ENCODE measurements at regions not wholly inside any gene's neighbourhood (a gene's known extent, or its start where the extent isn't known, plus 50 kb on each side); places are given as distances from the start of the nearest gene placed in this dataset.
A peak's percentile ranks its signal among the peaks of the same experiment; 100 is the strongest.

- DNase-seq, result no peak
These were observed 69.7 kb downstream of the PSMB1 start for GRCh38 chr6:170483413-170483812.

GRCh38 chr6:170480050-170480692, 72.9 kb downstream of the PSMB1 start:
- DNase-seq, result peak; percentile 22

GRCh38 chr6:170476360-170476759, 76.7 kb downstream of the PSMB1 start:
- no peak for DNase-seq

- no peak for DNase-seq
These were observed 78.0 kb downstream of the PSMB1 start for GRCh38 chr6:170475118-170475517.

- no peak for DNase-seq
These were observed 79.3 kb downstream of the PSMB1 start for GRCh38 chr6:170473801-170474200.

GRCh38 chr6:170473301-170473717, 79.8 kb downstream of the PSMB1 start:
- DNase-seq, result peak; percentile 1

- no peak for DNase-seq
These were observed 81.6 kb downstream of the PSMB1 start for GRCh38 chr6:170471491-170471890.

GRCh38 chr6:170470734-170471133, 82.4 kb downstream of the PSMB1 start:
- no peak for DNase-seq

GRCh38 chr6:170464524-170464979, 88.6 kb downstream of the PSMB1 start:
- DNase-seq, result no peak

- DNase-seq, result no peak
These were observed 89.0 kb downstream of the PSMB1 start for GRCh38 chr6:170464080-170464479.

GRCh38 chr6:170463101-170463721, 89.9 kb downstream of the PSMB1 start:
- DNase-seq, result no peak

GRCh38 chr6:170462366-170463020, 90.6 kb downstream of the PSMB1 start:
- no peak for DNase-seq

- DNase-seq, result no peak
These were observed 91.3 kb downstream of the PSMB1 start for GRCh38 chr6:170461556-170462365.

GRCh38 chr6:170461111-170461510, 92.0 kb downstream of the PSMB1 start:
- DNase-seq, result no peak

GRCh38 chr6:170460641-170461040, 92.5 kb downstream of the PSMB1 start:
- no peak for DNase-seq

- peak; percentile 78 for DNase-seq
These were observed 93.7 kb downstream of the PSMB1 start for GRCh38 chr6:170459451-170459850.

GRCh38 chr6:170456886-170457698, 96.0 kb downstream of the PSMB1 start:
- peak; percentile 13 for DNase-seq
